WTC11 (cell line): ENCODE measurements at regions not wholly inside any gene's neighbourhood (a gene's known extent, or its start where the extent isn't known, plus 50 kb on each side); places are given as distances from the start of the nearest gene placed in this dataset.

Source experiments
- CREM ChIP-seq: sonication (generic); formaldehyde crosslinking; IDR thresholded peaks from 2 replicates; pipeline ENCODE4 v1.8.1; 2022; ENCODE audit warnings: mild to moderate bottlenecking, missing genetic modification reagents, moderate library complexity
- ESRRA ChIP-seq: sonication (generic); formaldehyde crosslinking; IDR thresholded peaks from 2 replicates; pipeline ENCODE4 v1.8.1; 2022; ENCODE audit warnings: mild to moderate bottlenecking, missing genetic modification reagents, borderline replicate concordance
- NR2C2 ChIP-seq: sonication (generic); formaldehyde crosslinking; IDR thresholded peaks from 2 replicates; pipeline ENCODE4 v1.8.0; 2022; ENCODE audit warnings: mild to moderate bottlenecking, missing genetic modification reagents
- RORB ChIP-seq: fragments of 250-450 bp; sonication (Bioruptor Pico); IDR thresholded peaks from 2 replicates; pipeline ENCODE4 v1.9.0; 2021; ENCODE audit warnings: mild to moderate bottlenecking
- SMAD3 ChIP-seq: sonication (generic); formaldehyde crosslinking; IDR thresholded peaks from 2 replicates; pipeline ENCODE4 v1.8.0; 2022; ENCODE audit warnings: missing genetic modification reagents, mild to moderate bottlenecking, borderline replicate concordance
- TEAD1 ChIP-seq: sonication (generic); formaldehyde crosslinking; IDR thresholded peaks from 2 replicates; pipeline ENCODE4 v1.8.0; 2022; ENCODE audit warnings: mild to moderate bottlenecking, missing genetic modification reagents
- ZNF232 ChIP-seq: sonication (generic); formaldehyde crosslinking; IDR thresholded peaks from 2 replicates; pipeline ENCODE4 v1.8.0; 2022; ENCODE audit warnings: mild to moderate bottlenecking, missing genetic modification reagents
- TF ChIP-seq, protein P1 (sequence below): fragments of 200-600 bp; IDR thresholded peaks from 2 replicates; pipeline ENCODE4 v1.8.0; 2022; ENCODE audit warnings: antibody characterized with exemption

- no peak for TF ChIP-seq ZNF232 (CRISPR knock-in tag)
- TF ChIP-seq NR2C2 (CRISPR knock-in tag): no peak
- TF ChIP-seq, protein P1, sequence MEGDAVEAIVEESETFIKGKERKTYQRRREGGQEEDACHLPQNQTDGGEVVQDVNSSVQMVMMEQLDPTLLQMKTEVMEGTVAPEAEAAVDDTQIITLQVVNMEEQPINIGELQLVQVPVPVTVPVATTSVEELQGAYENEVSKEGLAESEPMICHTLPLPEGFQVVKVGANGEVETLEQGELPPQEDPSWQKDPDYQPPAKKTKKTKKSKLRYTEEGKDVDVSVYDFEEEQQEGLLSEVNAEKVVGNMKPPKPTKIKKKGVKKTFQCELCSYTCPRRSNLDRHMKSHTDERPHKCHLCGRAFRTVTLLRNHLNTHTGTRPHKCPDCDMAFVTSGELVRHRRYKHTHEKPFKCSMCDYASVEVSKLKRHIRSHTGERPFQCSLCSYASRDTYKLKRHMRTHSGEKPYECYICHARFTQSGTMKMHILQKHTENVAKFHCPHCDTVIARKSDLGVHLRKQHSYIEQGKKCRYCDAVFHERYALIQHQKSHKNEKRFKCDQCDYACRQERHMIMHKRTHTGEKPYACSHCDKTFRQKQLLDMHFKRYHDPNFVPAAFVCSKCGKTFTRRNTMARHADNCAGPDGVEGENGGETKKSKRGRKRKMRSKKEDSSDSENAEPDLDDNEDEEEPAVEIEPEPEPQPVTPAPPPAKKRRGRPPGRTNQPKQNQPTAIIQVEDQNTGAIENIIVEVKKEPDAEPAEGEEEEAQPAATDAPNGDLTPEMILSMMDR: no peak
- TF ChIP-seq RORB: no peak
- TF ChIP-seq TEAD1 (CRISPR knock-in tag): no peak
- TF ChIP-seq CREM: no peak
- TF ChIP-seq SMAD3: no peak
- TF ChIP-seq ESRRA: no peak
These were observed 344.2 kb upstream of the MKI67 start for GRCh38 chr10:128470321-128470965.
